Breast epithelium (tissue), 3 donors: ENCODE measurements at regions not wholly inside any gene's neighbourhood (a gene's known extent, or its start where the extent isn't known, plus 50 kb on each side); places are given as distances from the start of the nearest gene placed in this dataset.

Source experiments
- POLR2A ChIP-seq: fragments of 450-650 bp; IDR thresholded peaks from one replicate; pipeline ENCODE4 v1.6.1; 2016; ENCODE audit warnings: antibody characterized with exemption, mild to moderate bottlenecking, moderate library complexity
- POLR2AphosphoS5 ChIP-seq, 3 donors: sonication (generic); formaldehyde crosslinking; IDR thresholded peaks; one replicate each; pipeline ENCODE4 v1.6.1; 2017; ENCODE audit warnings: antibody characterized with exemption in 3 of 3

DNA sequence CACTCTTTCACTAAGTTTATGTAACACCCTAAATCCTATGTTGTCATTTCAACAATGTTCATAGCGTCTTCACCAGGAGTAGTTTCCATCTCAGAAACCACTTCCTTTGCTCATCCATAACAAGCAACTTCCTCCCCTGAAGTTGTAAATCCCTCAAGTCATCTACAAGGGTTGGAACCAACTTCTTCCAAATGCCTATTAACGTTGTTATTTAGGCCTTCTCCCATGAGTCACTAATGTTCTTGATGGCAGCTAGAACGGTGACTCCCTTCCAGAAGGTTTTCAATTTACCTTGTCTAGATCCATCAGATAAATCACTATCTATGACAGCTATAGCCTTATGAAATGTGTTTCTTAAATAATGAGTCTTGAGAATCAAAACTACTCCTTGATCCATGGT lies 73.3 kb upstream of the TARS1 start:
- no peak for TF ChIP-seq POLR2AphosphoS5 (IDR thresholded peaks at IDR 0.05)
- TF ChIP-seq POLR2A: no peak
